Kidney (tissue), 13 donors: ENCODE measurements at regions not wholly inside any gene's neighbourhood (a gene's known extent, or its start where the extent isn't known, plus 50 kb on each side); places are given as distances from the start of the nearest gene placed in this dataset.
A peak's percentile ranks its signal among the peaks of the same experiment; 100 is the strongest.

ENCODE experiments used
- DNase-seq, 5 donors: peaks; one replicate each; pipeline ENCODE4 v3.0.0-alpha.2; 2013 to 2020
- FAIRE-seq: peaks from 2 replicates; lab custom pipeline; 2012; peaks lifted over from hg19 to GRCh38; lab: Jason Lieb, UNC
- H3K27ac ChIP-seq, 2 donors: one replicate each; pipeline ENCODE4 v1.7.0; 2013; ENCODE audit warnings: low read depth in 2 of 2, low read length in 2 of 2, inconsistent platforms in 1 of 2
- H3K27me3 ChIP-seq: one replicate; pipeline ENCODE4 v1.7.1; 2013; ENCODE audit warnings: low read length, inconsistent platforms; ENCODE audit not compliant: control insufficient read depth, insufficient read depth
- H3K36me3 ChIP-seq, 3 donors: one replicate each; pipeline versions ENCODE4 v1.7.0 to v1.7.1; 2013; ENCODE audit warnings: low read length in 3 of 3, control low read depth in 1 of 3, inconsistent platforms in 1 of 3; ENCODE audit not compliant: insufficient read depth in 3 of 3, control insufficient read depth in 2 of 3
- H3K4me1 ChIP-seq, 3 donors: one replicate each; pipeline versions ENCODE4 v1.7.0 to v1.7.1; 2013; ENCODE audit warnings: low read length in 3 of 3, inconsistent platforms in 1 of 3, low read depth in 1 of 3; ENCODE audit not compliant: control insufficient read depth in 2 of 3, insufficient read depth in 2 of 3
- H3K4me3 ChIP-seq, 3 donors: one replicate each; pipeline versions ENCODE4 v1.7.0 to v1.8.1; 2013; ENCODE audit warnings: low read length in 3 of 3, control low read depth in 1 of 3, inconsistent platforms in 1 of 3
- H3K9ac ChIP-seq, 3 donors: one replicate each; pipeline versions ENCODE4 v1.7.0 to v1.7.1; 2013; ENCODE audit warnings: low read length in 3 of 3, control low read depth in 1 of 3, inconsistent platforms in 1 of 3
- H3K9me3 ChIP-seq, 3 donors: one replicate each; pipeline versions ENCODE4 v1.7.0 to v1.7.1; 2013; ENCODE audit warnings: low read length in 3 of 3, control low read depth in 1 of 3, inconsistent platforms in 1 of 3; ENCODE audit not compliant: control insufficient read depth in 2 of 3, insufficient read depth in 1 of 3
- CTCF ChIP-seq: IDR thresholded peaks from 3 replicates; pipeline ENCODE4 v1.5.1; 2012; ENCODE audit warnings: mild to moderate bottlenecking, moderate library complexity, borderline replicate concordance; ENCODE audit not compliant: insufficient read depth; ENCODE audit errors: extremely low read depth
- intact Hi-C: fragments of 100-400 bp; cut with DNase I; formaldehyde crosslinking; loops from one replicate; pipeline ENCODE4 v1.11.1; 2022
- donor health status: control.
- donor health status: control.
- donor health status: control.
- donor health status: control.
- donor health status: control.
- donor health status: DM: yes; HTN: yes; CAD: no.
- donor health status: Normal renal cell carcinoma (clear cell type).

GRCh38 chr13:65725006-65725405 lies 1505.1 kb downstream of the PCDH9 start:
- intact Hi-C loops, result no loop called here
- Histone ChIP-seq H3K4me3 (no peak overlapping the region), H3K36me3 (no peaks in the 10 kb centered on the region), H3K4me1 (no peaks in the 10 kb centered on the region), H3K9me3 (no peaks in the 10 kb centered on the region), H3K27ac (no peak overlapping the region), H3K9ac (no peak overlapping the region), H3K27me3 (no peaks in the 10 kb centered on the region)
- DNase-seq (peak in 1 of 5 donors; percentile 4), FAIRE-seq (no peak)
- no peak for TF ChIP-seq CTCF

GRCh38 chr13:65724226-65724625 lies 1505.9 kb downstream of the PCDH9 start:
- Histone ChIP-seq H3K9ac (no peak overlapping the region), H3K36me3 (no peaks in the 10 kb centered on the region), H3K27ac (no peak overlapping the region), H3K4me3 (no peak overlapping the region), H3K4me1 (no peaks in the 10 kb centered on the region), H3K9me3 (no peaks in the 10 kb centered on the region), H3K27me3 (no peaks in the 10 kb centered on the region)
- intact Hi-C loops, result no loop called here
- FAIRE-seq (no peak), DNase-seq (peak in 1 of 5 donors; percentile 34)
- TF ChIP-seq CTCF, result no peak

GRCh38 chr13:65722506-65722905 lies 1507.6 kb downstream of the PCDH9 start:
- Histone ChIP-seq H3K36me3 (no peaks in the 10 kb centered on the region), H3K9ac (no peak overlapping the region), H3K9me3 (no peaks in the 10 kb centered on the region), H3K27ac (no peak overlapping the region), H3K4me3 (no peak overlapping the region), H3K27me3 (no peaks in the 10 kb centered on the region), H3K4me1 (no peaks in the 10 kb centered on the region)
- no peak for FAIRE-seq
- DNase-seq, result no peak
- TF ChIP-seq CTCF, result no peak
- intact Hi-C loops, result no loop called here

GRCh38 chr13:65719831-65720230 lies 1510.3 kb downstream of the PCDH9 start:
- Histone ChIP-seq H3K27ac (no peak overlapping the region), H3K9me3 (no peaks in the 10 kb centered on the region), H3K9ac (no peak overlapping the region), H3K4me1 (no peaks in the 10 kb centered on the region), H3K4me3 (no peak overlapping the region), H3K27me3 (no peaks in the 10 kb centered on the region), H3K36me3 (no peaks in the 10 kb centered on the region)
- TF ChIP-seq CTCF, result no peak
- FAIRE-seq (no peak), DNase-seq (no peak)
- intact Hi-C loops, result no loop called here
